Spleen (tissue), 7 donors: ENCODE measurements at regions not wholly inside any gene's neighbourhood (a gene's known extent, or its start where the extent isn't known, plus 50 kb on each side); places are given as distances from the start of the nearest gene placed in this dataset.

Source experiments
- POLR2A ChIP-seq, 3 donors: fragments of 450-650 bp; IDR thresholded peaks; one replicate each; pipeline ENCODE4 v1.5.1; 2017; ENCODE audit warnings: antibody characterized with exemption in 3 of 3, mild to moderate bottlenecking in 1 of 3
- POLR2AphosphoS5 ChIP-seq, 3 donors: sonication (generic); formaldehyde crosslinking; IDR thresholded peaks; one replicate each; pipeline ENCODE4 v1.5.1; 2017; ENCODE audit warnings: antibody characterized with exemption in 3 of 3
- TF ChIP-seq, protein P1 (sequence below), 11 experiments: fragments of 200-600 bp in 7 of 11; fragments of 450-650 bp in 4 of 11; sonication (generic) in 4 of 11; IDR thresholded peaks in 8 of 11; conservative IDR thresholded peaks in 3 of 11; 1 replicate in 7 of 11; 2 replicates in 4 of 11; pipeline versions ENCODE4 v1.4.0 to v1.8.0; 2016 to 2021; ENCODE audit warnings: antibody characterized with exemption in 11 of 11, inconsistent platforms in 4 of 11, mild to moderate bottlenecking in 1 of 11
- donor health status: DM: no; HTN: no; CAD: no; lungs with moderate emphysema.
- donor health status: DM: no; HTN: no; CAD: no.
- donor health status: DM: no; HTN: no; CAD: no.

DNA sequence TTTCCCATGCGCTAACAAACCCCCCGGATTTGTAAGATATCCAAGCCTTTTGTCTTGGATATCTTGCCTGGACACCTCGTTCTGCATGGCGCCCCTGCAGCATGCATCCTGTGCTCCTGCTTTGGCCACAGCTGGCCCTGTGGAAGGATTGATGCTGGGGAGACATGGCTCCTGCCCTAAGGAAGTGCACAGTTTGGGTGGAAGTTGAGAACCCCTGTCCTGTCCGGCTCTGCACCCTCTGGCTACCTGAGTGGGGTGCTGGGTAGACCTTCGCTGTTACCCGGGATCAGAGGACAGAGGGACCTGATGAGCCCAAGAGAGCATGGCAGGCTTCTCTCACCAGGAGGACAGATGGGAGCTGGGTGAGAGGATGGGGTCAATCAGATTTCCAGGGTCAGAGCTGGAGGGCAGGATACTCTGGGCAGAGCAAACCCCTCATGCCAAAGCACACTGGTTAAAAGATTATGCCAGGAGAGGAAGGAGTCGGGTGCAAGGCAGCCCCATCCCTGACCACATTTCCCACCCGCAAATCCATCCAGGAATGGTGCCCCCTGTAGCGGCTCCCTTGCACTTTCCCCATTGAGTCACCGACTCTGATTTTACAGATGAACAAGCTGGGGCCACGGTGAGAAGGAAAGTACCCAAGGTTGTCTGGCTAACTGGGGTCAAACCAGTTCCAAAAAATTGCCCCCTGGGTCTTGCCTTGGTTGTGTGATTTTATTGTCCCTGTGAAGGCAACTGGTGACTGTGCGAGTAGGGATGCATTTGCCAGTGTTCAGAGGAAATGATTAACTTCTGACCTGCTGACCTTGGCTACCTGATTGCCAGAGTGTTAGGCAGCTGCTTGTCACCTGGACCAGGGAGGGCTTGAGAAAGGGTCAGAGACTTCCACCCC is 290.1 kb upstream of the ZMIZ1 start:
- no peak for TF ChIP-seq POLR2A (IDR thresholded peaks at IDR 0.05)
- TF ChIP-seq, protein P1, sequence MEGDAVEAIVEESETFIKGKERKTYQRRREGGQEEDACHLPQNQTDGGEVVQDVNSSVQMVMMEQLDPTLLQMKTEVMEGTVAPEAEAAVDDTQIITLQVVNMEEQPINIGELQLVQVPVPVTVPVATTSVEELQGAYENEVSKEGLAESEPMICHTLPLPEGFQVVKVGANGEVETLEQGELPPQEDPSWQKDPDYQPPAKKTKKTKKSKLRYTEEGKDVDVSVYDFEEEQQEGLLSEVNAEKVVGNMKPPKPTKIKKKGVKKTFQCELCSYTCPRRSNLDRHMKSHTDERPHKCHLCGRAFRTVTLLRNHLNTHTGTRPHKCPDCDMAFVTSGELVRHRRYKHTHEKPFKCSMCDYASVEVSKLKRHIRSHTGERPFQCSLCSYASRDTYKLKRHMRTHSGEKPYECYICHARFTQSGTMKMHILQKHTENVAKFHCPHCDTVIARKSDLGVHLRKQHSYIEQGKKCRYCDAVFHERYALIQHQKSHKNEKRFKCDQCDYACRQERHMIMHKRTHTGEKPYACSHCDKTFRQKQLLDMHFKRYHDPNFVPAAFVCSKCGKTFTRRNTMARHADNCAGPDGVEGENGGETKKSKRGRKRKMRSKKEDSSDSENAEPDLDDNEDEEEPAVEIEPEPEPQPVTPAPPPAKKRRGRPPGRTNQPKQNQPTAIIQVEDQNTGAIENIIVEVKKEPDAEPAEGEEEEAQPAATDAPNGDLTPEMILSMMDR (IDR thresholded peaks at IDR 0.05 in 8 of 11, conservative IDR thresholded peaks at IDR 0.05 in 3 of 11), result no peak
- no peak for TF ChIP-seq POLR2AphosphoS5 (IDR thresholded peaks at IDR 0.05)
